ENCODE measurements at regions not wholly inside any gene's neighbourhood (a gene's known extent, or its start where the extent isn't known, plus 50 kb on each side); places are given as distances from the start of the nearest gene placed in this dataset.

- no peaks in the 10 kb centered on the region for H3K4me1 Mint-ChIP-seq
- H3K27ac Mint-ChIP-seq = no peak overlapping the region
- H3K4me3 Mint-ChIP-seq = no peak overlapping the region
- no peaks in the 10 kb centered on the region for H3K36me3 Mint-ChIP-seq
- ATAC-seq (replicated peaks) (peak in 1 of 2 donors; percentile 33), DNase-seq (no peak)
- H3K27me3 Mint-ChIP-seq = no peaks in the 10 kb centered on the region
- no peaks in the 10 kb centered on the region for H3K9me3 Mint-ChIP-seq
Measured at GRCh38 chr13:71274923-71275608, 591.9 kb downstream of the DACH1 start.

GRCh38 chr13:71261256-71261655 is 605.7 kb downstream of the DACH1 start:
- H3K36me3 Mint-ChIP-seq = no peaks in the 10 kb centered on the region
- H3K9me3 Mint-ChIP-seq = no peaks in the 10 kb centered on the region
- no peak overlapping the region for H3K27ac Mint-ChIP-seq

GRCh38 chr13:71260246-71260645 is 606.8 kb downstream of the DACH1 start:
- ATAC-seq (replicated peaks) = no peak
- Mint-ChIP-seq H3K4me1 (no peaks in the 10 kb centered on the region), H3K27me3 (no peaks in the 10 kb centered on the region), H3K36me3 (no peaks in the 10 kb centered on the region), H3K27ac (no peak overlapping the region), H3K4me3 (no peak overlapping the region), H3K9me3 (no peaks in the 10 kb centered on the region)
- no peak for DNase-seq

More at GRCh38 chr13:71261256-71261655, 605.7 kb downstream of the DACH1 start:
- H3K27me3 Mint-ChIP-seq = no peaks in the 10 kb centered on the region
- no peaks in the 10 kb centered on the region for H3K4me1 Mint-ChIP-seq
- DNase-seq (no peak), ATAC-seq (replicated peaks) (no peak)
- H3K4me3 Mint-ChIP-seq = no peak overlapping the region

GRCh38 chr13:71255633-71256032 is 611.4 kb downstream of the DACH1 start:
- Mint-ChIP-seq H3K4me3 (no peak overlapping the region), H3K9me3 (no peaks in the 10 kb centered on the region), H3K27ac (no peak overlapping the region), H3K27me3 (no peaks in the 10 kb centered on the region), H3K36me3 (no peaks in the 10 kb centered on the region), H3K4me1 (no peaks in the 10 kb centered on the region)
- ATAC-seq (replicated peaks) (no peak), DNase-seq (no peak)

GRCh38 chr13:71254384-71254783 is 612.6 kb downstream of the DACH1 start:
- DNase-seq = no peak
- H3K36me3 Mint-ChIP-seq = no peaks in the 10 kb centered on the region
- no peak overlapping the region for H3K27ac Mint-ChIP-seq
- no peaks in the 10 kb centered on the region for H3K27me3 Mint-ChIP-seq
- H3K4me1 Mint-ChIP-seq = no peaks in the 10 kb centered on the region
- no peaks in the 10 kb centered on the region for H3K9me3 Mint-ChIP-seq
- no peak for ATAC-seq (replicated peaks)
- H3K4me3 Mint-ChIP-seq = no peak overlapping the region

GRCh38 chr13:71252184-71252704 is 614.8 kb downstream of the DACH1 start:
- H3K9me3 Mint-ChIP-seq = no peaks in the 10 kb centered on the region
- ATAC-seq (replicated peaks) (no peak), DNase-seq (no peak)
- no peak overlapping the region for H3K4me3 Mint-ChIP-seq
- H3K27ac Mint-ChIP-seq = no peak overlapping the region
- no peaks in the 10 kb centered on the region for H3K27me3 Mint-ChIP-seq
- no peaks in the 10 kb centered on the region for H3K36me3 Mint-ChIP-seq
- no peaks in the 10 kb centered on the region for H3K4me1 Mint-ChIP-seq

GRCh38 chr13:71251292-71251951 is 615.6 kb downstream of the DACH1 start:
- DNase-seq (no peak), ATAC-seq (replicated peaks) (no peak)
- no peak overlapping the region for H3K27ac Mint-ChIP-seq
- H3K27me3 Mint-ChIP-seq = no peaks in the 10 kb centered on the region
- H3K4me3 Mint-ChIP-seq = no peak overlapping the region
- no peaks in the 10 kb centered on the region for H3K36me3 Mint-ChIP-seq
- no peaks in the 10 kb centered on the region for H3K9me3 Mint-ChIP-seq
- no peaks in the 10 kb centered on the region for H3K4me1 Mint-ChIP-seq

- H3K36me3 Mint-ChIP-seq = no peaks in the 10 kb centered on the region
Measured at GRCh38 chr13:71249011-71249410, 618.0 kb downstream of the DACH1 start.

GRCh38 chr13:71244161-71244560 is 622.8 kb downstream of the DACH1 start:
- H3K4me1 Mint-ChIP-seq = no peaks in the 10 kb centered on the region
- no peaks in the 10 kb centered on the region for H3K36me3 Mint-ChIP-seq
- DNase-seq (no peak), ATAC-seq (replicated peaks) (no peak)
- no peaks in the 10 kb centered on the region for H3K9me3 Mint-ChIP-seq
- no peak overlapping the region for H3K4me3 Mint-ChIP-seq
- no peaks in the 10 kb centered on the region for H3K27me3 Mint-ChIP-seq
- H3K27ac Mint-ChIP-seq = no peak overlapping the region

More at GRCh38 chr13:71249011-71249410, 618.0 kb downstream of the DACH1 start:
- Mint-ChIP-seq H3K4me1 (no peaks in the 10 kb centered on the region), H3K4me3 (no peak overlapping the region), H3K27ac (no peak overlapping the region), H3K9me3 (no peaks in the 10 kb centered on the region), H3K27me3 (no peaks in the 10 kb centered on the region)
- DNase-seq (no peak), ATAC-seq (replicated peaks) (no peak)

- Mint-ChIP-seq H3K27ac (no peak overlapping the region), H3K9me3 (no peaks in the 10 kb centered on the region), H3K4me1 (no peaks in the 10 kb centered on the region), H3K27me3 (no peaks in the 10 kb centered on the region), H3K4me3 (no peak overlapping the region), H3K36me3 (no peaks in the 10 kb centered on the region)
- DNase-seq (no peak), ATAC-seq (replicated peaks) (no peak)
Measured at GRCh38 chr13:71242201-71242600, 624.8 kb downstream of the DACH1 start.

GRCh38 chr13:71240911-71241310 is 626.1 kb downstream of the DACH1 start:
- Mint-ChIP-seq H3K36me3 (no peaks in the 10 kb centered on the region), H3K4me1 (no peaks in the 10 kb centered on the region), H3K4me3 (no peak overlapping the region), H3K9me3 (no peaks in the 10 kb centered on the region), H3K27me3 (no peaks in the 10 kb centered on the region), H3K27ac (no peak overlapping the region)
- no peak for DNase-seq
- peak in 1 of 2 donors; percentile 45 for ATAC-seq (replicated peaks)

- no peak for DNase-seq
- H3K4me1 Mint-ChIP-seq = no peaks in the 10 kb centered on the region
- no peaks in the 10 kb centered on the region for H3K36me3 Mint-ChIP-seq
Measured at GRCh38 chr13:71237332-71237731, 629.7 kb downstream of the DACH1 start.

GRCh38 chr13:71219698-71220415 is 647.1 kb downstream of the DACH1 start:
- no peaks in the 10 kb centered on the region for H3K4me1 Mint-ChIP-seq
- no peaks in the 10 kb centered on the region for H3K36me3 Mint-ChIP-seq
- ATAC-seq (replicated peaks) = no peak
- H3K9me3 Mint-ChIP-seq = no peaks in the 10 kb centered on the region
- H3K27me3 Mint-ChIP-seq = no peaks in the 10 kb centered on the region
- no peak overlapping the region for H3K4me3 Mint-ChIP-seq
- H3K27ac Mint-ChIP-seq = no peak overlapping the region
- DNase-seq = no peak

More at GRCh38 chr13:71237332-71237731, 629.7 kb downstream of the DACH1 start:
- Mint-ChIP-seq H3K27me3 (no peaks in the 10 kb centered on the region), H3K27ac (no peak overlapping the region), H3K9me3 (peaks cover 0 to 3% of the 10 kb centered on the region in 2 donors), H3K4me3 (no peak overlapping the region)
- ATAC-seq (replicated peaks) = no peak

GRCh38 chr13:71218960-71219359 is 648.0 kb downstream of the DACH1 start:
- H3K27me3 Mint-ChIP-seq = no peaks in the 10 kb centered on the region
- H3K9me3 Mint-ChIP-seq = no peaks in the 10 kb centered on the region
- no peak for ATAC-seq (replicated peaks)
- H3K36me3 Mint-ChIP-seq = no peaks in the 10 kb centered on the region
- H3K4me3 Mint-ChIP-seq = no peak overlapping the region
- H3K27ac Mint-ChIP-seq = no peak overlapping the region
- no peaks in the 10 kb centered on the region for H3K4me1 Mint-ChIP-seq
- DNase-seq = no peak

- Mint-ChIP-seq H3K9me3 (no peaks in the 10 kb centered on the region), H3K27ac (no peak overlapping the region), H3K27me3 (no peaks in the 10 kb centered on the region), H3K4me1 (no peaks in the 10 kb centered on the region), H3K36me3 (no peaks in the 10 kb centered on the region), H3K4me3 (no peak overlapping the region)
- no peak for ATAC-seq (replicated peaks)
- DNase-seq = no peak
Measured at GRCh38 chr13:71217827-71218226, 649.2 kb downstream of the DACH1 start.

Data from stimulated activated naive B cell treated with anti-CD40 and anti-IgM and Interleukin-4, amounts not matched to agents 10 μg/mL and 1 μg/mL and 100 μg/mL, for 72 hours (primary cell).